Tibial nerve (tissue), 4 donors: ENCODE measurements at regions not wholly inside any gene's neighbourhood (a gene's known extent, or its start where the extent isn't known, plus 50 kb on each side); places are given as distances from the start of the nearest gene placed in this dataset.

Experiments
- DNase-seq, 2 donors: peaks; one replicate each; pipeline ENCODE4 v3.0.0-alpha.2; 2019; ENCODE audit warnings: low spot score in 2 of 2
- H3K27ac ChIP-seq, 4 donors: fragments of 200-600 bp; sonication (generic) in 3 of 4; one replicate each; pipeline ENCODE4 v1.5.1; 2017 to 2019; ENCODE audit warnings: mild to moderate bottlenecking in 1 of 4
- H3K27me3 ChIP-seq, 2 donors: fragments of 200-600 bp; sonication (generic) in 1 of 2; one replicate each; pipeline versions ENCODE4 v1.5.1 to v1.6.0; 2017 to 2019
- H3K36me3 ChIP-seq, 3 donors: fragments of 200-600 bp; sonication (generic); one replicate each; pipeline ENCODE4 v1.5.1; 2018 to 2019
- H3K4me1 ChIP-seq, 4 donors: fragments of 200-600 bp; sonication (generic) in 3 of 4; one replicate each; pipeline ENCODE4 v1.5.1; 2017 to 2019
- H3K4me3 ChIP-seq, 4 donors: fragments of 200-600 bp; sonication (generic) in 3 of 4; one replicate each; pipeline ENCODE4 v1.5.1; 2017 to 2019; ENCODE audit warnings: mild to moderate bottlenecking in 1 of 4, moderate library complexity in 1 of 4
- H3K9me3 ChIP-seq, 4 donors: fragments of 200-600 bp; sonication (generic) in 3 of 4; one replicate each; pipeline ENCODE4 v1.5.1; 2017 to 2019
- EP300 ChIP-seq, 2 donors: sonication (generic); formaldehyde crosslinking; IDR thresholded peaks; one replicate each; pipeline ENCODE4 v1.6.1; 2017; ENCODE audit warnings: antibody characterized with exemption in 2 of 2, mild to moderate bottlenecking in 1 of 2
- POLR2A ChIP-seq, 2 donors: fragments of 450-650 bp; IDR thresholded peaks; one replicate each; pipeline ENCODE4 v1.6.1; 2017; ENCODE audit warnings: antibody characterized with exemption in 2 of 2, mild to moderate bottlenecking in 2 of 2, moderate library complexity in 2 of 2
- WGBS, 2 donors: methylation state at CpG; one replicate each; pipeline ENCODE4 v1.1.5; 2018; 5-methylcytosine and 5-hydroxymethylcytosine counted together
- TF ChIP-seq, protein P1 (sequence below), 5 experiments: fragments of 200-600 bp in 3 of 5; fragments of 450-650 bp in 2 of 5; sonication (generic) in 3 of 5; IDR thresholded peaks; one replicate each; pipeline ENCODE4 v1.5.1; 2016 to 2019; ENCODE audit warnings: antibody characterized with exemption in 5 of 5, mild to moderate bottlenecking in 3 of 5, moderate library complexity in 2 of 5

DNA sequence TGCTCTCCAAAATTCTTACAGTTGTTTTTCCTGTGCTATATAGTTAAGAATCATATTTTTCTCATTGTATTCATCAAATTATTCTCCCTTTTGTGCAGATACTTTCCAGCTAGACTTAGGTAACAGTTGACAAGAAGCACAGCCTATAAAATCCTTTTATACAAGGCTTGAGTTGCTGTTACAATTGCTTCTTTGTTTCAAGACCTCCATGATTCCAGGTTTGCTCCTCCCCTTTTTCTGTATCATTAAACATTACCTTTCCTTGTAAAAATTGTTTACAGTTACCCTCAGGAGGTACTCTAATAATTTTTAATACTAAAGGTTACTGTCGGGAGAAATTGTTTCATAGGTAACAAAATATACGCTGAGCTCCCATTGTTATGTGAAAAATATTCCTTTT, 192.3 kb upstream of the GRID2 start:
- no peaks in the 10 kb centered on the region for H3K27me3 ChIP-seq
- DNase-seq, result no peak
- no peaks in the 10 kb centered on the region for H3K36me3 ChIP-seq
- H3K27ac ChIP-seq, result no peak overlapping the region
- no peaks in the 10 kb centered on the region for H3K9me3 ChIP-seq
- no peak overlapping the region for H3K4me3 ChIP-seq
- TF ChIP-seq, protein P1, sequence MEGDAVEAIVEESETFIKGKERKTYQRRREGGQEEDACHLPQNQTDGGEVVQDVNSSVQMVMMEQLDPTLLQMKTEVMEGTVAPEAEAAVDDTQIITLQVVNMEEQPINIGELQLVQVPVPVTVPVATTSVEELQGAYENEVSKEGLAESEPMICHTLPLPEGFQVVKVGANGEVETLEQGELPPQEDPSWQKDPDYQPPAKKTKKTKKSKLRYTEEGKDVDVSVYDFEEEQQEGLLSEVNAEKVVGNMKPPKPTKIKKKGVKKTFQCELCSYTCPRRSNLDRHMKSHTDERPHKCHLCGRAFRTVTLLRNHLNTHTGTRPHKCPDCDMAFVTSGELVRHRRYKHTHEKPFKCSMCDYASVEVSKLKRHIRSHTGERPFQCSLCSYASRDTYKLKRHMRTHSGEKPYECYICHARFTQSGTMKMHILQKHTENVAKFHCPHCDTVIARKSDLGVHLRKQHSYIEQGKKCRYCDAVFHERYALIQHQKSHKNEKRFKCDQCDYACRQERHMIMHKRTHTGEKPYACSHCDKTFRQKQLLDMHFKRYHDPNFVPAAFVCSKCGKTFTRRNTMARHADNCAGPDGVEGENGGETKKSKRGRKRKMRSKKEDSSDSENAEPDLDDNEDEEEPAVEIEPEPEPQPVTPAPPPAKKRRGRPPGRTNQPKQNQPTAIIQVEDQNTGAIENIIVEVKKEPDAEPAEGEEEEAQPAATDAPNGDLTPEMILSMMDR (IDR thresholded peaks at IDR 0.05), result no peak
- TF ChIP-seq POLR2A (IDR thresholded peaks at IDR 0.05) (no peak), EP300 (IDR thresholded peaks at IDR 0.05) (no peak)
- H3K4me1 ChIP-seq, result no peaks in the 10 kb centered on the region
- 94 to 96% methylated on average over 2 of the region's 2 CpGs for WGBS, 2 donors

DNA sequence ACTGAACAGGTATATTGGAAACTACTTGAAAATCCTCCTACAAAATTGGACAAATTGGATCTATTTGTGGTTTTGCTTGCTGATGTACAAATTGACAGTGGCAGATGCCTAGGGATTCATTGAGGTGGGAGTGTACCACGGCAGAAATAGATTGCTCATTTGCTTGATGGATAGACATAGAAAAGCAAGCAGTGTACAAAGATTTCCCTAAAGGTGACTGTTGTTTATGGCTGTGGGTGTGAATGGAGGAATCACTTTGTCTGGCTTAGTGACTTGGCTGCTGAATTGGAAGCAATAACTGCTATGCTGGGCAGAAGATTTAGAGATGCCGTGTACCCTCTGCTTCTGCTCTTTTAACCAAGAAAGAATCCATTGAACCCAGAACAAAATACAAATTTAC, 191.0 kb upstream of the GRID2 start:
- TF ChIP-seq POLR2A (IDR thresholded peaks at IDR 0.05) (no peak), EP300 (IDR thresholded peaks at IDR 0.05) (no peak)
- TF ChIP-seq, protein P1 (IDR thresholded peaks at IDR 0.05), result no peak
- Histone ChIP-seq H3K4me3 (no peak overlapping the region), H3K9me3 (no peaks in the 10 kb centered on the region), H3K27me3 (no peaks in the 10 kb centered on the region), H3K36me3 (no peaks in the 10 kb centered on the region), H3K4me1 (no peaks in the 10 kb centered on the region), H3K27ac (no peak overlapping the region)
- DNase-seq, result no peak
- WGBS, 2 donors, result 89 to 91% methylated on average over 2 of the region's 2 CpGs

DNA sequence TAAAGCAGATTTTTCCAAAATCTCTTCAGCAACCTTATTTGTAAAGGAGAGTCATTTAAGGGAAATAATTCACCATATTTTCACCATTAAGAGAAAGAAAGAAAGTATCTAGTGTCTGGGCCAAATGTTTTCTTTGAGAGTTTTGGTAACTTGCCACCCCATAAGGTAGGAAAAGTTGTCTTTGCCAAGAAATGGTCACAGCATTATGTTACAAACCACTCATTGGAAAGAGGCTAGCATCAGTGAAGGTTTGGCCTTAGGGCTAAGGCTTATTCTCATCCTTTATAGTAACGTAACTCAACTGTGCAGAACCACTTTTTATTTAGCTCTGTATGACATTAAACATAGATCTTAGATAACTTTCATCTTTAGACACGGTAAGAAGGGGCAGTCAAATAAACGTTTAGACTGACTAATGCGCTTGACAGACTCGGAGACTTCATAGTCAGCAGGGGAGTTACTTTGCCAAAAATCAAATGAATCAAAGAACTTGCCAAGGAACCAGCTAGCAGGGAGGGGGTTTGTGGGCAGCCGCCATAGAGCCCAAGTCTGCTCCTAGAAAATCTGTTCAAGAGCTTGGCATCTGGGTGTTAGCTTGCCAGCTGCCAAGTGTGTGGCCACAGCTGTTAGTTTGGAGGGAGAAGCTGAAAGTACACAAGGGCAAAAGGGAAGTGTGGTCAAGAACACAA, 182.8 kb upstream of the GRID2 start:
- no peaks in the 10 kb centered on the region for H3K27me3 ChIP-seq
- no peaks in the 10 kb centered on the region for H3K4me1 ChIP-seq
- H3K4me3 ChIP-seq, result no peak overlapping the region
- no peak for TF ChIP-seq POLR2A (IDR thresholded peaks at IDR 0.05)
- TF ChIP-seq, protein P1 (IDR thresholded peaks at IDR 0.05), result no peak
- no peak for TF ChIP-seq EP300 (IDR thresholded peaks at IDR 0.05)
- H3K36me3 ChIP-seq, result no peaks in the 10 kb centered on the region
- WGBS, 2 donors, result 52 to 57% methylated on average over 6 of the region's 6 CpGs
- H3K9me3 ChIP-seq, result no peaks in the 10 kb centered on the region
- DNase-seq, result no peak
- H3K27ac ChIP-seq, result no peak overlapping the region

DNA sequence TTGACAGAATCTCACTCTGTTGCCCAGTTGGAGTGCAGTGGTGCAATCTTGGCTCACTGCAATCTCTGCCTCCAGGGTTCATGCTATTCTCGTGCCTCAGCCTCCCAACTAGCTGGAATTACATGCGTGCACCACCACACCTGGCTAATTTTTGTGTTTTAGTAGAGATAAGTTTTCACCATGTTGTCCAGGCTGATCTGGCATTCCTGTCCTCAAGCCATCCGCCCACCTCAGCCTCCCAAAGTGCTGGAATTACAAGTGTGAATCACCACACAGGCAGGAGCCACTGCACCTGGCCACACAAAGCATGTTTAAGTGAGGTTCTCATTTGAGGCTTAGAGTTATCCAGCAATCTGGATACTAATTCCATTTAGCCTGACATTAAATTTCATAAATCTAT, 180.9 kb upstream of the GRID2 start:
- no peaks in the 10 kb centered on the region for H3K4me1 ChIP-seq
- H3K27me3 ChIP-seq, result no peaks in the 10 kb centered on the region
- no peak overlapping the region for H3K4me3 ChIP-seq
- 86 to 87% methylated on average over 3 of the region's 3 CpGs for WGBS, 2 donors
- TF ChIP-seq POLR2A (IDR thresholded peaks at IDR 0.05) (no peak), EP300 (IDR thresholded peaks at IDR 0.05) (no peak)
- H3K27ac ChIP-seq, result no peak overlapping the region
- H3K9me3 ChIP-seq, result no peaks in the 10 kb centered on the region
- DNase-seq, result no peak
- H3K36me3 ChIP-seq, result no peaks in the 10 kb centered on the region

DNA sequence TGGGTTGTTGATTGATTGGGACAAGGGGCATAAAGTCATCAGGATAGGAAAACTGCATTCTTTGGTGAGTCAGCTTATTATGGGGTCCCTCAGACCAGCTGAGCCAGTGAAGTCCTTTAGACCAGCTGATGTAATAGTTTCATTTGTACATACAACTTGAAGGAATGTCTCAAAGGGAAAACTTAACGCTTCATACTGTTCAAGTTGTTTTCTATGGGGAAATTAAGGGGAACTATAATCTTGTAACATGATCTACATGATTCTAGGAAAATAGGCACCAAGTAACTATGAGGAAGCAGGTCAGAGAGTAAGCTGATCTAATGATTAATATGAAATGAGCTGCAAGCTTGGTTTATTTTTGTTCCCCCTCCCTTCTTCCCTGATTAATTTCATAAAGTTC, 175.1 kb upstream of the GRID2 start:
- Histone ChIP-seq H3K27me3 (no peaks in the 10 kb centered on the region), H3K4me1 (no peaks in the 10 kb centered on the region), H3K27ac (no peak overlapping the region), H3K36me3 (no peaks in the 10 kb centered on the region), H3K4me3 (no peak overlapping the region), H3K9me3 (peaks cover 0 to 21% (median 2%) of the 10 kb centered on the region in 4 donors)
- WGBS, 2 donors, result 42 to 58% methylated on average over 1 of the region's 1 CpG
- TF ChIP-seq EP300 (IDR thresholded peaks at IDR 0.05), result no peak
- TF ChIP-seq, protein P1 (IDR thresholded peaks at IDR 0.05), result no peak
- TF ChIP-seq POLR2A (IDR thresholded peaks at IDR 0.05), result no peak
- DNase-seq, result no peak
